ENCODE measurements at regions not wholly inside any gene's neighbourhood (a gene's known extent, or its start where the extent isn't known, plus 50 kb on each side); places are given as distances from the start of the nearest gene placed in this dataset.

GRCh38 chr10:131549116-131549515, 237.6 kb upstream of the TCERG1L start:
- TF ChIP-seq POLR2A (IDR thresholded peaks at IDR 0.05; ENCODE audit: low read length) (no peak), CTCF (IDR thresholded peaks at IDR 0.05) (no peak), ESRRA (IDR thresholded peaks at IDR 0.05; ENCODE audit: borderline replicate concordance, low read length) (no peak), CEBPB (IDR thresholded peaks at IDR 0.05) (no peak), EP300 (IDR thresholded peaks at IDR 0.05) (no peak), BHLHE40 (IDR thresholded peaks at IDR 0.05; ENCODE audit: low read depth, low read length) (no peak), REST (IDR thresholded peaks at IDR 0.05) (no peak), KDM1A (IDR thresholded peaks at IDR 0.05; ENCODE audit: low read depth) (no peak), CBX8 (IDR thresholded peaks at IDR 0.05) (no peak), USF2 (IDR thresholded peaks at IDR 0.05) (no peak)
